ENCODE measurements at regions not wholly inside any gene's neighbourhood (a gene's known extent, or its start where the extent isn't known, plus 50 kb on each side); places are given as distances from the start of the nearest gene placed in this dataset.

- no peak for ATAC-seq
- TF ChIP-seq CREB5 (CRISPR knock-in tag; IDR thresholded peaks at IDR 0.05; ENCODE audit: low read depth) (no peak), BACH2 (CRISPR knock-in tag; IDR thresholded peaks at IDR 0.05; ENCODE audit: borderline replicate concordance) (no peak), ISL1 (CRISPR knock-in tag; IDR thresholded peaks at IDR 0.05) (no peak), TCF4 (CRISPR knock-in tag; IDR thresholded peaks at IDR 0.05; ENCODE audit: borderline replicate concordance) (no peak), ESRRG (CRISPR knock-in tag; IDR thresholded peaks at IDR 0.05) (no peak), PPARA (CRISPR knock-in tag; IDR thresholded peaks at IDR 0.05; ENCODE audit: borderline replicate concordance) (no peak), OSR1 (CRISPR knock-in tag; IDR thresholded peaks at IDR 0.05) (no peak), ZNF70 (CRISPR knock-in tag; IDR thresholded peaks at IDR 0.05) (no peak), POU6F1 (CRISPR knock-in tag; IDR thresholded peaks at IDR 0.05; ENCODE audit: borderline replicate concordance, low read depth) (no peak), RARB (CRISPR knock-in tag; IDR thresholded peaks at IDR 0.05) (no peak), ZNF565 (CRISPR knock-in tag; conservative IDR thresholded peaks at IDR 0.05; ENCODE audit: low read depth) (no peak)
- TF ChIP-seq, protein P1, sequence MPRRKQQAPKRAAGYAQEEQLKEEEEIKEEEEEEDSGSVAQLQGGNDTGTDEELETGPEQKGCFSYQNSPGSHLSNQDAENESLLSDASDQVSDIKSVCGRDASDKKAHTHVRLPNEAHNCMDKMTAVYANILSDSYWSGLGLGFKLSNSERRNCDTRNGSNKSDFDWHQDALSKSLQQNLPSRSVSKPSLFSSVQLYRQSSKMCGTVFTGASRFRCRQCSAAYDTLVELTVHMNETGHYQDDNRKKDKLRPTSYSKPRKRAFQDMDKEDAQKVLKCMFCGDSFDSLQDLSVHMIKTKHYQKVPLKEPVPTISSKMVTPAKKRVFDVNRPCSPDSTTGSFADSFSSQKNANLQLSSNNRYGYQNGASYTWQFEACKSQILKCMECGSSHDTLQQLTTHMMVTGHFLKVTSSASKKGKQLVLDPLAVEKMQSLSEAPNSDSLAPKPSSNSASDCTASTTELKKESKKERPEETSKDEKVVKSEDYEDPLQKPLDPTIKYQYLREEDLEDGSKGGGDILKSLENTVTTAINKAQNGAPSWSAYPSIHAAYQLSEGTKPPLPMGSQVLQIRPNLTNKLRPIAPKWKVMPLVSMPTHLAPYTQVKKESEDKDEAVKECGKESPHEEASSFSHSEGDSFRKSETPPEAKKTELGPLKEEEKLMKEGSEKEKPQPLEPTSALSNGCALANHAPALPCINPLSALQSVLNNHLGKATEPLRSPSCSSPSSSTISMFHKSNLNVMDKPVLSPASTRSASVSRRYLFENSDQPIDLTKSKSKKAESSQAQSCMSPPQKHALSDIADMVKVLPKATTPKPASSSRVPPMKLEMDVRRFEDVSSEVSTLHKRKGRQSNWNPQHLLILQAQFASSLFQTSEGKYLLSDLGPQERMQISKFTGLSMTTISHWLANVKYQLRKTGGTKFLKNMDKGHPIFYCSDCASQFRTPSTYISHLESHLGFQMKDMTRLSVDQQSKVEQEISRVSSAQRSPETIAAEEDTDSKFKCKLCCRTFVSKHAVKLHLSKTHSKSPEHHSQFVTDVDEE (CRISPR knock-in tag; IDR thresholded peaks at IDR 0.05), result no peak
- TF ChIP-seq, protein P2, sequence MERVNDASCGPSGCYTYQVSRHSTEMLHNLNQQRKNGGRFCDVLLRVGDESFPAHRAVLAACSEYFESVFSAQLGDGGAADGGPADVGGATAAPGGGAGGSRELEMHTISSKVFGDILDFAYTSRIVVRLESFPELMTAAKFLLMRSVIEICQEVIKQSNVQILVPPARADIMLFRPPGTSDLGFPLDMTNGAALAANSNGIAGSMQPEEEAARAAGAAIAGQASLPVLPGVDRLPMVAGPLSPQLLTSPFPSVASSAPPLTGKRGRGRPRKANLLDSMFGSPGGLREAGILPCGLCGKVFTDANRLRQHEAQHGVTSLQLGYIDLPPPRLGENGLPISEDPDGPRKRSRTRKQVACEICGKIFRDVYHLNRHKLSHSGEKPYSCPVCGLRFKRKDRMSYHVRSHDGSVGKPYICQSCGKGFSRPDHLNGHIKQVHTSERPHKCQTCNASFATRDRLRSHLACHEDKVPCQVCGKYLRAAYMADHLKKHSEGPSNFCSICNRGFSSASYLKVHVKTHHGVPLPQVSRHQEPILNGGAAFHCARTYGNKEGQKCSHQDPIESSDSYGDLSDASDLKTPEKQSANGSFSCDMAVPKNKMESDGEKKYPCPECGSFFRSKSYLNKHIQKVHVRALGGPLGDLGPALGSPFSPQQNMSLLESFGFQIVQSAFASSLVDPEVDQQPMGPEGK (CRISPR knock-in tag; IDR thresholded peaks at IDR 0.05; ENCODE audit: borderline replicate concordance), result no peak
- TF ChIP-seq, protein P3, sequence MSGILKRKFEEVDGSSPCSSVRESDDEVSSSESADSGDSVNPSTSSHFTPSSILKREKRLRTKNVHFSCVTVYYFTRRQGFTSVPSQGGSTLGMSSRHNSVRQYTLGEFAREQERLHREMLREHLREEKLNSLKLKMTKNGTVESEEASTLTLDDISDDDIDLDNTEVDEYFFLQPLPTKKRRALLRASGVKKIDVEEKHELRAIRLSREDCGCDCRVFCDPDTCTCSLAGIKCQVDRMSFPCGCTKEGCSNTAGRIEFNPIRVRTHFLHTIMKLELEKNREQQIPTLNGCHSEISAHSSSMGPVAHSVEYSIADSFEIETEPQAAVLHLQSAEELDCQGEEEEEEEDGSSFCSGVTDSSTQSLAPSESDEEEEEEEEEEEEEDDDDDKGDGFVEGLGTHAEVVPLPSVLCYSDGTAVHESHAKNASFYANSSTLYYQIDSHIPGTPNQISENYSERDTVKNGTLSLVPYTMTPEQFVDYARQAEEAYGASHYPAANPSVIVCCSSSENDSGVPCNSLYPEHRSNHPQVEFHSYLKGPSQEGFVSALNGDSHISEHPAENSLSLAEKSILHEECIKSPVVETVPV (CRISPR knock-in tag; IDR thresholded peaks at IDR 0.05), result no peak
Observed at GRCh38 chr9:104984121-104984520, 56.2 kb upstream of the ABCA1 start.

DNA sequence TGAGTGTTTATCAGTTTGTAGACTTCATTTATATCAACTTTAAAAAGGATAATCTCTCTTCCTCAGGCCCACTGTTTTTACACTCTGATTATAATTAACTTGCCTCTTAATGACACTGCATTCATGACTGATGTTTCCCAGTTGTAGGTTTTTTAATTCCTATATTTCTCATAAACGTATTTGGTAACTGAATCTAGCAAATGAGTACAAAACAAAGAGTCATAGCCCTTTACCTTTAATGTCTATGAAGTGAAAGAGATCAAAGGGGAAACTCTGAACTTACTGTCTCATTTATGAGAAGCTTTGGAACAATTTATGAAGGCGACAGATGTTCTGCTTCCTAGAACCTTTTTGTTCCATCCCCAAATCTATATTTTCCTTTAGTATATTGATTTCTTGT, 56.6 kb upstream of the ABCA1 start:
- no peak for ATAC-seq
- TF ChIP-seq TOX (CRISPR knock-in tag; IDR thresholded peaks at IDR 0.05; ENCODE audit: borderline replicate concordance), result no peak

GRCh38 chr9:104984948-104985347, 57.0 kb upstream of the ABCA1 start:
- ATAC-seq, result no peak

More at GRCh38 chr9:104984948-104985347, 57.0 kb upstream of the ABCA1 start:
- TF ChIP-seq ZFP3 (CRISPR knock-in tag; IDR thresholded peaks at IDR 0.05) (no peak), ZNF565 (CRISPR knock-in tag; conservative IDR thresholded peaks at IDR 0.05; ENCODE audit: low read depth) (no peak), GLIS3 (CRISPR knock-in tag; IDR thresholded peaks at IDR 0.05) (no peak), ZFP30 (CRISPR knock-in tag; IDR thresholded peaks at IDR 0.05) (no peak), OSR1 (CRISPR knock-in tag; IDR thresholded peaks at IDR 0.05) (no peak), TCF4 (CRISPR knock-in tag; IDR thresholded peaks at IDR 0.05; ENCODE audit: borderline replicate concordance) (peak; percentile 36; the same call in 1 of the 2 replicates), ESRRG (CRISPR knock-in tag; IDR thresholded peaks at IDR 0.05) (no peak), ARNTL (CRISPR knock-in tag; IDR thresholded peaks at IDR 0.05; ENCODE audit: borderline replicate concordance, low read depth) (no peak), BACH2 (CRISPR knock-in tag; IDR thresholded peaks at IDR 0.05; ENCODE audit: borderline replicate concordance) (no peak), POU6F1 (CRISPR knock-in tag; IDR thresholded peaks at IDR 0.05; ENCODE audit: borderline replicate concordance, low read depth) (no peak), PPARA (CRISPR knock-in tag; IDR thresholded peaks at IDR 0.05; ENCODE audit: borderline replicate concordance) (no peak)
- TF ChIP-seq, protein P1 (CRISPR knock-in tag; IDR thresholded peaks at IDR 0.05), result 0 out of 2 replicates have a peak, but pooled peaks have one; percentile 13
- TF ChIP-seq, protein P2 (CRISPR knock-in tag; IDR thresholded peaks at IDR 0.05; ENCODE audit: borderline replicate concordance), result no peak
